Loucy (cell line): ENCODE measurements at regions not wholly inside any gene's neighbourhood (a gene's known extent, or its start where the extent isn't known, plus 50 kb on each side); places are given as distances from the start of the nearest gene placed in this dataset.

Source experiments
- CTCF ChIP-seq: fragments of 200-600 bp; sonication (generic); conservative IDR thresholded peaks from 2 replicates; pipeline ENCODE4 v1.5.1; 2014; ENCODE audit warnings: mild to moderate bottlenecking, antibody characterized with exemption, low read length
- EZH2phosphoT487 ChIP-seq: fragments of 200-600 bp; IDR thresholded peaks from 2 replicates; pipeline ENCODE4 v1.6.1; 2018; ENCODE audit warnings: antibody characterized with exemption, mild to moderate bottlenecking, moderate library complexity, borderline replicate concordance

DNA sequence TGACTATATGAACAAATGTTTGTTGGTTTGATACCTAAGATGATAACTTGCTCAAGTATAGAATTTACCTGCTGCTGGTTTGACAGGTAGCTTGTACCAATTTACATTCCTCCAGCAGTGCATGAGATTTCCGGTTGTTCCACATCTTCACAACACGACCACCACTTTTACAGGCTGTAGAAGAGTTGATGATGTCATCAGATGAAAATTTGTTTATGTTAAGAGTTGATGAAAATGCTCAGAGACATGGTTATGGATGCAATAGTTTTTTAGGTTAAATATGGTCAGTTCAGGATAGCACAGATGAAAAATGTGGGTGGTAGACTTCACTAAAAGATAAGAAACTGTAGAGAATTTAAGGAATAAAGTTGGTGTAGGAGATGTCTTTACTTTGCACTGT, 468.3 kb downstream of the PCDH18 start:
- no peak for TF ChIP-seq CTCF
- TF ChIP-seq EZH2phosphoT487: no peak
